ENCODE measurements at regions not wholly inside any gene's neighbourhood (a gene's known extent, or its start where the extent isn't known, plus 50 kb on each side); places are given as distances from the start of the nearest gene placed in this dataset.

DNA sequence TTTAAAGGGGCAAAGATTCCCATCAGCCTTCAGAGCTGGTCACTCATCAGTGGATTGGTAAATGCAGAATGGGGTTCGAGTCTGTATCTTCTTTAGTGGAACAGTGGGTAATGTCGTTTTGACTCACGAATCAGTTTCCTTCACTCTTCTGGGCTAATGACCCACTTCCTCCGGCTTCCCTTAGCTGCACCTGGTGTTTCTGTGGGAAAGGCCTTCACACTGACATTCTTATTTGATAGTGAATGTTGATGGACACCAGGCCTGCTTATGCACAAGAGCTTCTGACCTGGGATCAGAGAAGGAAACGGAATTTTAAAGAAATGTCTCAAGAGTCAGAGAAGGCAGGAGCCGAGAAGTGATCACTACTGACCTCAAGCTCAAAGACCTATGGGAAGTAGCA lies 272.0 kb upstream of the SULF2 start:
- TF ChIP-seq CTCF (IDR thresholded peaks at IDR 0.05) (no peak), POLR2AphosphoS5 (IDR thresholded peaks at IDR 0.05) (no peak), POLR2A (IDR thresholded peaks at IDR 0.05; ENCODE audit: low read depth) (no peak), EP300 (IDR thresholded peaks at IDR 0.05) (no peak)
